ENCODE measurements at regions not wholly inside any gene's neighbourhood (a gene's known extent, or its start where the extent isn't known, plus 50 kb on each side); places are given as distances from the start of the nearest gene placed in this dataset.

DNA sequence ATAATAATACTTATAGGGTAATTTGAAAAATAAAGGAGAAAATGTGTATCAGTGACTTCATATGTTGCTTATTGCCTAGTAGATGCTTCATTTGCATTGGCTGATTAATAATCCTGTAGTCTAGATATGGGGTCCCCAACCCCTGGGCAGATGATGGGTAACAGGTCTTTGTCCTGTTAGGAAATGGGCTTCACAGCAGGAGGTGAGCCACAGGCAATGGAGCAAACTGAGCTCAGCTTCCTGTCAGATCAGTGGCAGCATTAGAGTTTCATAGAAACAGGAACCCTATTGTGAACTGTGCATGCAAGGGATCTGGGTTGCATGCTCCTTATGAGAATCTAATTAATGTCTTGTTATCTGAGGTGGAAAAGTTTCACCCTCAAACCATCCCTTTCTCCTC lies 1049.5 kb upstream of the EPHA7 start:
- TF ChIP-seq POLR2A (IDR thresholded peaks at IDR 0.05) (no peak), CTCF (IDR thresholded peaks at IDR 0.05) (no peak), EP300 (IDR thresholded peaks at IDR 0.05) (no peak), POLR2AphosphoS5 (IDR thresholded peaks at IDR 0.05) (no peak)
